ENCODE measurements at regions not wholly inside any gene's neighbourhood (a gene's known extent, or its start where the extent isn't known, plus 50 kb on each side); places are given as distances from the start of the nearest gene placed in this dataset.

DNA sequence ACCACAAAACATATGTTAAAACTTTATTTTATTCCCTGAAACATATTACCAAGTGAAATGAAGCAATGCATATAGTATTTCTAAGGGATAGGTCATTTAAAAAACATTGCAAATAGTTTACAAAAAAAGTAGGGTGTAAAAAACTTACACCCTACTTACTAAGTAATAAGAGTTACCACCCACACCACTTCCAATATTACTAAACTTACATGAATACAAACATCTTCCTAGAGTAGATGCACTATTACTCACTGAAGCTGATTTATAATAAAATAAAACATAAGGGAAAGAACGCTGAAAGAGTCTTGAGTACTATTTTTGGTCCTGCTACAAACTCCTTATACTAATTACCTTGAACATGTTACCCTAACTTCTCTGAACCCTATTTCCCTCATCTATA is 289.4 kb downstream of the HINT1 start:
- CTCF ChIA-PET: interaction anchor here (1.2 kb wide), 1 partner anchor 539 kb away, joined by 3 read pairs; no protein-coding TSS in a partner anchor
- Histone ChIP-seq H3K27me3 (replicated peaks in 1 of 2; ENCODE audit: control insufficient read depth in 2 of 2, insufficient read depth in 2 of 2, low read length in 1 of 2) (no peaks in the 10 kb centered on the region; a peak in 1 of 4 replicates), H3K79me2 (ENCODE audit: control insufficient read depth, insufficient read depth, low read length) (no peaks in the 10 kb centered on the region), H3K9ac (ENCODE audit: control insufficient read depth, insufficient read depth, low read length) (no peak overlapping the region), H3K27ac (ENCODE audit: control insufficient read depth, insufficient read depth) (no peak overlapping the region), H3K36me3 (ENCODE audit: control insufficient read depth in 2 of 2, insufficient read depth in 2 of 2, low read length in 1 of 2) (no peaks in the 10 kb centered on the region), H3K4me1 (ENCODE audit: control insufficient read depth, insufficient read depth, low read length) (no peaks in the 10 kb centered on the region), H2AFZ (ENCODE audit: control insufficient read depth, low read depth, low read length) (no peak overlapping the region), H4K20me1 (ENCODE audit: control insufficient read depth, insufficient read depth) (no peaks in the 10 kb centered on the region), H3K4me2 (ENCODE audit: control insufficient read depth, insufficient read depth) (no peak overlapping the region), H3K9me3 (replicated peaks; ENCODE audit: control insufficient read depth, insufficient read depth, low read length) (no peaks in the 10 kb centered on the region), H3K4me3 (no peak overlapping the region)
- 4% methylated on average over 1 of the region's 1 CpG for WGBS (ENCODE audit: insufficient coverage, insufficient replicate concordance, low lambda C conversion rate, missing lambda C conversion rate)
- SMC1A ChIA-PET (ENCODE audit: uncharacterized antibody, unreplicated experiment): interaction anchor here (0.6 to 1.3 kb wide), 2 partner anchors 573 to 737 kb away, joined by 3 read pairs; no protein-coding TSS in a partner anchor
- in situ Hi-C loops (cut with MboI): no loop called here
- TF ChIP-seq CREM (IDR thresholded peaks at IDR 0.05; ENCODE audit: low read depth) (no peak), FOS (IDR thresholded peaks at IDR 0.05; ENCODE audit: borderline replicate concordance, extremely low read depth, insufficient read length) (no peak), MEF2A (IDR thresholded peaks at IDR 0.05; ENCODE audit: insufficient read depth, low read depth, low read length) (no peak), NRF1 (conservative IDR thresholded peaks at IDR 0.05; ENCODE audit: low read depth, low read length) (no peak), RAD21 (IDR thresholded peaks at IDR 0.05; ENCODE audit: insufficient read depth, low read depth, low read length) (no peak), SMAD1 (IDR thresholded peaks at IDR 0.05; ENCODE audit: low read depth, partially characterized antibody) (no peak), POLR2AphosphoS5 (IDR thresholded peaks at IDR 0.05; ENCODE audit: low read length) (no peak), RBBP5 (conservative IDR thresholded peaks at IDR 0.05) (no peak), MTA2 (IDR thresholded peaks at IDR 0.05; ENCODE audit: low read depth) (no peak), MYC (IDR thresholded peaks at IDR 0.05; ENCODE audit: insufficient read depth, insufficient read length, insufficient replicate concordance, low read length, severe bottlenecking) (no peak), SMC3 (IDR thresholded peaks at IDR 0.05; ENCODE audit: borderline replicate concordance, low read length) (no peak), PAX5 (IDR thresholded peaks at IDR 0.05; ENCODE audit: borderline replicate concordance, low read depth, low read length) (no peak)
- TF ChIP-seq, protein P1, sequence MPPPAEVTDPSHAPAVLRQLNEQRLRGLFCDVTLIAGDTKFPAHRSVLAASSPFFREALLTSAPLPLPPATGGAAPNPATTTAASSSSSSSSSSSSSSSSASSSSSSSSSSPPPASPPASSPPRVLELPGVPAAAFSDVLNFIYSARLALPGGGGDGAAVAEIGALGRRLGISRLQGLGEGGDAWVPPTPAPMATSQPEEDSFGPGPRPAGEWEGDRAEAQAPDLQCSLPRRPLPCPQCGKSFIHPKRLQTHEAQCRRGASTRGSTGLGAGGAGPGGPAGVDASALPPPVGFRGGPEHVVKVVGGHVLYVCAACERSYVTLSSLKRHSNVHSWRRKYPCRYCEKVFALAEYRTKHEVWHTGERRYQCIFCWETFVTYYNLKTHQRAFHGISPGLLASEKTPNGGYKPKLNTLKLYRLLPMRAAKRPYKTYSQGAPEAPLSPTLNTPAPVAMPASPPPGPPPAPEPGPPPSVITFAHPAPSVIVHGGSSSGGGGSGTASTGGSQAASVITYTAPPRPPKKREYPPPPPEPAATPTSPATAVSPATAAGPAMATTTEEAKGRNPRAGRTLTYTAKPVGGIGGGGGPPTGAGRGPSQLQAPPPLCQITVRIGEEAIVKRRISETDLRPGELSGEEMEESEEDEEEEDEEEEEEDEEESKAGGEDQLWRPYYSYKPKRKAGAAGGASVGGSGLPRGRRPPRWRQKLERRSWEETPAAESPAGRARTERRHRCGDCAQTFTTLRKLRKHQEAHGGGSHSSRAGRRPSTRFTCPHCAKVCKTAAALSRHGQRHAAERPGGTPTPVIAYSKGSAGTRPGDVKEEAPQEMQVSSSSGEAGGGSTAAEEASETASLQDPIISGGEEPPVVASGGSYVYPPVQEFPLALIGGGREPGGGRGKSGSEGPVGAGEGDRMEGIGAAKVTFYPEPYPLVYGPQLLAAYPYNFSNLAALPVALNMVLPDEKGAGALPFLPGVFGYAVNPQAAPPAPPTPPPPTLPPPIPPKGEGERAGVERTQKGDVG (CRISPR knock-in tag; IDR thresholded peaks at IDR 0.05): no peak
- BruUV-seq (replicated peaks): no TSS peak
- ATAC-seq (no peak), DNase-seq (ENCODE audit: low read depth, low spot score) (no peak), FAIRE-seq (no peak)
- POLR2A ChIA-PET: no interaction called here
- RAD21 ChIA-PET (ENCODE audit: unreplicated experiment): no interaction called here
- intact Hi-C loops (cut with micrococcal nuclease; ENCODE audit: unreplicated experiment): no loop called here
